D721Med (cell line): ENCODE measurements at regions not wholly inside any gene's neighbourhood (a gene's known extent, or its start where the extent isn't known, plus 50 kb on each side); places are given as distances from the start of the nearest gene placed in this dataset.

Experiments
- DNase-seq: peaks from one replicate; pipeline ENCODE4 v3.0.0; 2011; ENCODE audit warnings: low spot score; ENCODE audit not compliant: insufficient read length
- FAIRE-seq: peaks from 2 replicates; lab custom pipeline; 2011; peaks lifted over from hg19 to GRCh38; lab: Jason Lieb, UNC
- TF ChIP-seq, protein P1 (sequence below): IDR thresholded peaks from 2 replicates; pipeline ENCODE4 v1.5.1; 2012; ENCODE audit warnings: mild to moderate bottlenecking, control low read depth; ENCODE audit not compliant: insufficient read depth; ENCODE audit errors: missing control alignments

DNA sequence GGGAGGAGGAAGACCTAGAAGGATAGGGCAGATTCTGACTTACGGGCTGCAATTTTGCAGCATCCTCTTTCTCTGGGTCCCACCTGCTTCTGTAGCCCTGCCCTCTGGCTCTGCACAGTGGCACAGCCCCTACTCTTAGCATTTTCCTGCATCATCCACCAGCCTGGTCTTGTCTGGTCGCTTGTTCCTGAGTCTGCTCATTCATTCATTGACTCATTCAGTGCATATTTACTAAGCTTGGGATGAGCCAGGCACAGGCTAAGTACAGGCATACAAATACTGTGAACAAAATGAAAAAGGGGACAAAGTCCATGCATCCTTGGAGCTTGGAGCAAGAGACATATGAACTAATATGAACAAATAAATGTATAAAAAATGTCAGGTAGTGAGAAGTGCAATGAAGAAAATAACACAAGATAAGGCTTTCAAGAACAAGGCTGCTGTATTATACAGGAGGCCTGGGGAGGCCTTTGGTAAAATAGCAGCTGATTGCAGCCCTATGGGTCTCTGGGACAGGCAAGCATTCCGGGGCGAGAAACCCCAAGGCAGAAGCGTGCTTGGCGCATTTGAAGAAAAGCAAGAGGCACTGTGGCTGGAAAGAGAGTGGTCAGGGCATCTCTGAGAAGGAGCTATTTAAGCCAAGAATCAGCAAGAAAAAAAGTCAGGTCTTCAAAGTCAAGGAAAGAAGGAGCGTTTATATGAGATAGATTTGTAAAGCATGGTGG lies 108.0 kb upstream of the ALX4 start:
- FAIRE-seq, result no peak

DNA sequence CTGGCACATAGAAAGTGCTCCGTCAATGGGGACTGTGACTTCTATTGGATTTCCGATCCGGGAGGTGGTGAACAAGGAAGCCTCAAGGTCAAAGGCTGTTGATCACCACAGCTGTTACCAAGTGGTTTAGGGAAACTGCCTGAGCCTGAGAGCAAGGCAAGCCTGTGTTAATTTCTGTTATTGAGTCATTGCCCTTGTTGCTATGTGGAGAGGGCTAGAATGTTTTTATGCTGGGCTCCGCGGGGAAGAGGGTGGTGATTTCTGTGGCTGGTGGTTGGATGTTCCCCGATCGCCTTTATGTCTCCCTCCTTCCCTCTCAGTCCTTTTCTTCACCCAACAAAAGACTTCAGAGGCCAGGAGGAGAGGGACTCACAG lies 108.5 kb upstream of the ALX4 start:
- FAIRE-seq (no peak), DNase-seq (no peak)
- TF ChIP-seq, protein P1, sequence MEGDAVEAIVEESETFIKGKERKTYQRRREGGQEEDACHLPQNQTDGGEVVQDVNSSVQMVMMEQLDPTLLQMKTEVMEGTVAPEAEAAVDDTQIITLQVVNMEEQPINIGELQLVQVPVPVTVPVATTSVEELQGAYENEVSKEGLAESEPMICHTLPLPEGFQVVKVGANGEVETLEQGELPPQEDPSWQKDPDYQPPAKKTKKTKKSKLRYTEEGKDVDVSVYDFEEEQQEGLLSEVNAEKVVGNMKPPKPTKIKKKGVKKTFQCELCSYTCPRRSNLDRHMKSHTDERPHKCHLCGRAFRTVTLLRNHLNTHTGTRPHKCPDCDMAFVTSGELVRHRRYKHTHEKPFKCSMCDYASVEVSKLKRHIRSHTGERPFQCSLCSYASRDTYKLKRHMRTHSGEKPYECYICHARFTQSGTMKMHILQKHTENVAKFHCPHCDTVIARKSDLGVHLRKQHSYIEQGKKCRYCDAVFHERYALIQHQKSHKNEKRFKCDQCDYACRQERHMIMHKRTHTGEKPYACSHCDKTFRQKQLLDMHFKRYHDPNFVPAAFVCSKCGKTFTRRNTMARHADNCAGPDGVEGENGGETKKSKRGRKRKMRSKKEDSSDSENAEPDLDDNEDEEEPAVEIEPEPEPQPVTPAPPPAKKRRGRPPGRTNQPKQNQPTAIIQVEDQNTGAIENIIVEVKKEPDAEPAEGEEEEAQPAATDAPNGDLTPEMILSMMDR, result no peak

More for the DNA sequence above, 108.0 kb upstream of the ALX4 start:
- TF ChIP-seq, protein P1, result no peak
- no peak for DNase-seq

DNA sequence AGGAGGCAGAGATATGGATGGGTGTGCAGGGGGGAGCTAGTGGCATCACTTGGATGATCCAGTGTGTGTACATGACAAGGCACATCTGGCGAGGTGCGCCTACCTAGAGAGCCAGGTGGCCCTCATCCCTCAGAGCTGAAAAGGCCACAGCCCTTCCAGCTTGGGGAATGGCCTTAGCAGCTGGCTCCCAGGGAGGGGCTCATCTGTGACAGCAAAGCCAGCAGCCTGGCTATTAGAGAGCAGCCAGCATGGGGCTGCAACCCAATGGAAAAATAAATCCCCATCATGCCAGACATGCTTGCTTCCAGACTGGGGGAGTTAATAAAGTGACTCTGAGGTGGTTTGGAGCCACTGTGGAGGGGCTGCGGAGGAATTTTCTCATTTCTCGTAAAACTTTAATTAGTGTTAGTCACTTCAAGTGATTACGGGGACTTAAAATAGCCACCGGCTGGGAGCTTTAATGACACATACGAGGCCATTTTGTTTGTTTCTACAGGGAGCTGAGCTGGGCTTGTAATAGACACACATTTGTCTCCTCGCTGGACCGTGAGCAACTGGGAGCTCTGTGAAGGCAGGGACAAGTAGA lies 111.2 kb upstream of the ALX4 start:
- DNase-seq, result no peak
- no peak for FAIRE-seq
- TF ChIP-seq, protein P1, result no peak

DNA sequence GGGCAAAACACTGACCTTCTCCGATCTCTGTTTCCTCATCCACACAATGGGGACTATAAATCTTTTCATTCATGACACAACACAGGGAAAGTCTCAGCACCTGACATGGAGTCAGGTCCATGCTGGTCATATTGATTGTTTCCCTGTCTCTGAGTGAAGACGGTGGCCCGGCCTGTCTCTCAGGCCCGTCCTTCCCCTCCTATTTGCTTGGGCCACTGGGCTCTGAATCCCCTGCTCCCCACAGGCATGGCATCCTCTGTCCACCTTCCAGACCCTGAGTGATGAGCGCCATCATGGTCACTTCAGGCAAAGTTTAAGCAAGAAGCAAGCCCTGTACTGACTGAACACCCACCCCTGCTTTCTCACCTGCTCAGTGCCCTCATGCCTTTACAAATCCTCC lies 113.3 kb upstream of the ALX4 start:
- TF ChIP-seq, protein P1, result no peak
- FAIRE-seq (no peak), DNase-seq (no peak)

DNA sequence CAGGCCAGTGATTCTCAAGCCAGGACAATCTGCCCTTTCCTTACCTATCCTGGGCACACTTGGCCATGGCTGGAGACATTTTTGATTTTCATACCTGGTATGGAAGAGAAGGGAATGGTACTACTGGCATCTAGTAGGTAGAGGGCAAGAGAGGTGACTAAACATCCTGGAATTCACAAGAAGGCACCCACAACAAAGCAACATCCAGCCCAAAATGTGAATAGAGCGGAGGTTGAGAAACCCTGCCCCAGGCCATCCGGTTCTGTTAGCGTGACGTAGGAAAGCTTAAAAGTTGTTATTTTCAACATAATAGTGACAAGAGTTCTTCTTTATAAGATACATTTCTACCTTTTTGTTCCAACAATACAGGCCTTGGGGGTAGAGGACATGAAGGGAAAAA lies 114.9 kb upstream of the ALX4 start:
- FAIRE-seq (no peak), DNase-seq (no peak)
- TF ChIP-seq, protein P1, result no peak

DNA sequence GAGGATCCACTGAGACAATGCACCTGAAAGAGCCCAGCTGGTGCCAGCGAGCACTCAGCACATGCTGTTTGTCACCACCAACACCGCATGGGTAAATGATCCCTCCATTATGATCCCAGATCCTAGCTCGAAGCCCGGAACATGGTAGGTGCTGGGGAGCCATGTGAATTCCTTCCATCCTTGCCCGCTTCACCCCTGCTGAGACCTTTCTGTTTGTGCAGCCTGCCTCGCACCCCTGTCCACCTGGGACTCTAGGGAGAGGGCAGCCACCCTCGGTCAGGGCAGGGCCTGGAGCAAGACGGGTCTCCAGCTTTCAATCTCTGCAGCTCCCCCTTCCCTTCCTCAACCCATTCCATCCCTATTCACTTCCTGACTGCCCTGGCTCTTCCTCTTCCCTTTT lies 116.2 kb upstream of the ALX4 start:
- DNase-seq (no peak), FAIRE-seq (no peak)
- TF ChIP-seq, protein P1, result no peak

DNA sequence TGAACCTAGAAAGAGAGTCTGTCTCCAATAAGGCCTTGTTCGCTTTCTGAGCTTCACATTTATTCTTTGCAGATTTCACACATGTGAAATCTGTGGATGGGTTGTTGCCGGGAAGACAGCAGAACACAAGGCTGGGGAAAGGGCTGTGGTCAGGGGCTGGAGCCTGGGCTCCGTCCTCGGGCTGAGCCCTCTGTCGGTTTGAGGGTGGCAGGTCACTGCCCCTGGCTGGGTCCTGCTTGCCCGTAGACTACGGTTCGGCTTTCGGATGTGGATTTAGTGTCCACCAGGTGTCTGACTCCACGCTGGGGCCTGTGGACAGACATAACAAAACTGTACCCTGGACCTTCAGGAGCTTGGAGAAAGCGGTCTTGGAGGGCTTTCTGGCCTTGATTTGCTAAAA lies 117.0 kb upstream of the ALX4 start:
- FAIRE-seq, result no peak
- DNase-seq, result no peak
- TF ChIP-seq, protein P1, result no peak
